Head of caudate nucleus (tissue), 42 donors: ENCODE measurements at regions not wholly inside any gene's neighbourhood (a gene's known extent, or its start where the extent isn't known, plus 50 kb on each side); places are given as distances from the start of the nearest gene placed in this dataset.
"Not testable (repeated sequence)": the region's sequence is repeated elsewhere in the genome, so short reads cannot be mapped to it uniquely, and the experiment has no call there.

Experiments used
- DNase-seq, 42 donors: peaks; one replicate each; pipeline versions ENCODE4 v3.0.0 to v3.0.0-alpha.2; 2020 to 2021; ENCODE audit warnings: mixed read lengths in 7 of 42
- intact Hi-C: fragments of 100-400 bp; cut with DNase I; formaldehyde crosslinking; loops from one replicate; pipeline ENCODE4 v1.15.0; 2022

- intact Hi-C loops, result no loop called here
- no peak for DNase-seq
Observed at GRCh38 chr16:85527042-85527766, 85.9 kb upstream of the GSE1 start.

- intact Hi-C loops, result no loop called here
- no peak for DNase-seq
Observed at GRCh38 chr16:85527767-85528297, 85.3 kb upstream of the GSE1 start.

GRCh38 chr16:85528528-85529387 is 84.4 kb upstream of the GSE1 start:
- intact Hi-C loops, result no loop called here
- DNase-seq, result no peak

- DNase-seq, result no peak
- intact Hi-C loops, result no loop called here
Observed at GRCh38 chr16:85529489-85530369, 83.4 kb upstream of the GSE1 start.

GRCh38 chr16:85530370-85530739 is 82.8 kb upstream of the GSE1 start:
- intact Hi-C loops, result no loop called here

GRCh38 chr16:85531516-85531915 is 81.6 kb upstream of the GSE1 start:
- DNase-seq, result no peak
- intact Hi-C loops, result no loop called here

More at GRCh38 chr16:85530370-85530739, 82.8 kb upstream of the GSE1 start:
- no peak for DNase-seq

- intact Hi-C loops, result no loop called here
- DNase-seq, result no peak
Observed at GRCh38 chr16:85532147-85532546, 81.0 kb upstream of the GSE1 start.

- DNase-seq, intact Hi-C loops: not testable (repeated sequence)
Observed at GRCh38 chr16:85533593-85533992, 79.5 kb upstream of the GSE1 start.

- intact Hi-C loops, result no loop called here
- no peak for DNase-seq
Observed at GRCh38 chr16:85534536-85535351, 78.4 kb upstream of the GSE1 start.

- intact Hi-C loops, result no loop called here
- DNase-seq, result no peak
Observed at GRCh38 chr16:85535352-85536072, 77.6 kb upstream of the GSE1 start.

GRCh38 chr16:85536073-85536410 is 77.1 kb upstream of the GSE1 start:
- intact Hi-C loops, result no loop called here
- DNase-seq, result no peak

- intact Hi-C loops, result no loop called here
- no peak for DNase-seq
Observed at GRCh38 chr16:85536411-85537330, 76.5 kb upstream of the GSE1 start.

GRCh38 chr16:85537331-85537788 is 75.8 kb upstream of the GSE1 start:
- intact Hi-C loops, result no loop called here
- no peak for DNase-seq

- no peak for DNase-seq
- intact Hi-C loops, result no loop called here
Observed at GRCh38 chr16:85537795-85538401, 75.2 kb upstream of the GSE1 start.

- intact Hi-C loops, result no loop called here
Observed at GRCh38 chr16:85539084-85539483, 74.0 kb upstream of the GSE1 start.

GRCh38 chr16:85539629-85540291 is 73.4 kb upstream of the GSE1 start:
- intact Hi-C loops, result no loop called here

More at GRCh38 chr16:85539084-85539483, 74.0 kb upstream of the GSE1 start:
- no peak for DNase-seq

More at GRCh38 chr16:85539629-85540291, 73.4 kb upstream of the GSE1 start:
- no peak for DNase-seq
